ENCODE measurements at regions not wholly inside any gene's neighbourhood (a gene's known extent, or its start where the extent isn't known, plus 50 kb on each side); places are given as distances from the start of the nearest gene placed in this dataset.

DNA sequence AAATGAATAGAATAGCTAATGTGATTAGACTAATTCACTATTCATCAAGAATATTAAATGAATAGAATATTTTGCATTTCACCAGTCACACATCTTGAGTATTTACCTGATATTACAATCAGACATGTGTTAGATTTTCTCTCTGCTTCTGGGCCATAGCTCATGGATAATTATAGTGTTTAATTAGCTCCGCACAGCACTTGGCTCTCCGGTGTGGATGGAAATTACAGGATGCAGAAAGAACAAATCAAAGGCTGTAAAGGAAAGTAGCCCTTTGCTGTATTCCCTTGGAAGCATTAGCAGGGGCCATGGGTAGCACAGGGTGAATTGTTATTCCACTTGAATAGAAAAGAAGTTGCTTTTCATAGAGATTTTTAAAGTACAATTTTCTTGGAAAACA, 320.3 kb upstream of the SORL1-AS1 start:
- intact Hi-C loops (cut with DNase I): no loop called here
- DNase-seq: no peak

- intact Hi-C loops (cut with DNase I): no loop called here
- DNase-seq: no peak
Observed at GRCh38 chr11:121770939-121771595, 318.3 kb upstream of the SORL1-AS1 start.

DNA sequence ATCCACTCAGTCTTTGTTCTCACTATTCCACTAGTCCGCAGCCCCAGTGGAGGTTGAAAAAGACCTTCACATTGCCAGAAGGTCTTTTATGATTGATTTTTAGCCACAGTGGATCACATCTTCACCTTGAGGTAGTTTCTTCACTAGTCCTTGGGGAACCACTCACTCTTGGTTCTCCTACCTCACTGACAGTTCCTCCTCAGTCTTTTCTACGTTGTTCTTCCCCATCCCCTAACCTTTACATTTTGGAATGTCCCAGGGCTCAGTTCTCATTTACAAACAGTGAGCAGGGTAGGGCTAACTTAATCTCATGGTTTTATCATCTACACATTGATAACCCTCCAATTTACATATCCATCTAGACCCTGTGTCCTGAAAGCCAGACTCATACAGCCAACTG, 316.4 kb upstream of the SORL1-AS1 start:
- intact Hi-C loops (cut with DNase I): no loop called here

DNA sequence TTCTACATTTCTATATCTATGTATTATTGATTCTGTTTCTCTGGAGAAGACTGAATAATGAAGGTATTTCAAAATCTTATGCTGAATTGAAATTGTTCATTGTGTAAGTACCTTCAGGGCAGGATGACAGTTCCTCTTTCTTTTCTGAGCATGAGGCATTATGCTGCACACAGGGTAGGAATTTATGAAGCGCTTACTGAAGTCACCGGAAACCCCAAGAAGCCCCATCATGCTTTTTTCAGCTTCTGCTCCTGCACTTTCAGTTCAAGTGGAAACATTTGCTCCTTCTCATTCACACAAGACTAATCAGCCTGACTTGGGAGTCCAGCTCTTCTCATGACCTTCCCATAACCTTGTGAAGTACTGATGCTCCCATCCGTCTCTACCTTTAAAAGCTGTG, 314.7 kb upstream of the SORL1-AS1 start:
- intact Hi-C loops (cut with DNase I): no loop called here

More for the DNA sequence above, 316.4 kb upstream of the SORL1-AS1 start:
- DNase-seq: no peak

DNA sequence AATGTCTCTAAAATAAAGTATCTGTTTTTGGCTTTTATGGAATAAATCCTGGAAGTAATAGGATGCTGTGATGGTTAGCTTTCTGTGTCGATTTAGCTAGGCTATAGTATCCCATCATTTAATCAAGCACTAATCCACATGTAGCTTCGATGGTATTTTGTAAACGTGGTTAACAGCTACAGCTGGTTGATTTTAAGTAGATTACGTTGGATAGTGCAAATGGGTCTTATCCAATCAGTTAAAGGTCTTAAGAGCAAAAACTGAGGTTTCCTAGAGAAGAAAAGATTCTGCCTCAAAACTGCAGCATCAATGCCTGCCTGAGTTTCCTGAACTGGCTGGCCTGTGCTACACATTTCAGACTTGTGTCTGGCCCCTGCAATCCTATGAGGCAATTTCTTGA, 314.2 kb upstream of the SORL1-AS1 start:
- intact Hi-C loops (cut with DNase I): no loop called here
- DNase-seq: no peak

More for the DNA sequence above, 314.7 kb upstream of the SORL1-AS1 start:
- peak in 6 of 42 donors; percentile 4 to 47 (median 26) for DNase-seq

- intact Hi-C loops (cut with DNase I): no loop called here
- DNase-seq: peak in 1 of 42 donors; percentile 4
Observed at GRCh38 chr11:121766166-121766565, 313.4 kb upstream of the SORL1-AS1 start.

DNA sequence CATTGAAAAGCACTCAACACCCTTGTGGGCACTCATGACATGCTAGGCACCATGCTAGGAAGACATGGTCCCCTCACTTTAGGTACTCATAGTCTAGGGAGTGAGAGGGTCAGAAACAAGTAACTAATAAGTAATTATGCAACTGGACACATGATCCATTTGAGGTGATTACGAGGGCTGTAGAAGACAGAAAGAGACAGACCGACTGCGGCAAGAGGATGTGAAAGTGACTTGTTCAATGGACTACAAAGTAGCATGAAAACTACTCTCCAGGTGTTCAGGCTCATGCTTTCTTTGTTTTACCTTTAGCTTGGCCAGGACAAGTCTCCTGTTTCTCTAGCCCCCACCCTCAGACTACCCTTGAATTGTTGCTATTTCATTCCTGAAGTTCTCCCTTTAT, 310.8 kb upstream of the SORL1-AS1 start:
- no peak for DNase-seq
- intact Hi-C loops (cut with DNase I): no loop called here

DNA sequence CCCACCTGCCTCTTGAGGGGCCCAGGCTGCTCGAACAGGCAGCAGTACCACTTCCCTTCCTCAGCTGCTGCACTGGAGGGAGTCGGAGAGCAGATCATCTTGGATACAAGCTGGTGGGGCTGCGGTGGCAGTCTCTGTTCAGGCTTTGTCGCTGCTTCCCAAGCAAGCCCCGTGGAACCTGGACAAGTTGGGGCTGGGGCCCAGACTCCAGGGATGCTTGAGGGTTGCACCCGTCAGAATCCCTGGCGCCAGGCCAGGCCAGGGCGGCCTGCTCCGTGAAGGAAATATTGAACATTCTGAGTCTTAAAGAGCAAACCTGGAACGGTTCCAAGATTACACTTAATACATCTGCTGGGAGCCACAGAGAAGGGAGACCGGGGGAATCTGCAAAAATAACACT, 310.1 kb upstream of the SORL1-AS1 start:
- DNase-seq: peak in 38 of 42 donors; percentile 6 to 57 (median 24)

DNA sequence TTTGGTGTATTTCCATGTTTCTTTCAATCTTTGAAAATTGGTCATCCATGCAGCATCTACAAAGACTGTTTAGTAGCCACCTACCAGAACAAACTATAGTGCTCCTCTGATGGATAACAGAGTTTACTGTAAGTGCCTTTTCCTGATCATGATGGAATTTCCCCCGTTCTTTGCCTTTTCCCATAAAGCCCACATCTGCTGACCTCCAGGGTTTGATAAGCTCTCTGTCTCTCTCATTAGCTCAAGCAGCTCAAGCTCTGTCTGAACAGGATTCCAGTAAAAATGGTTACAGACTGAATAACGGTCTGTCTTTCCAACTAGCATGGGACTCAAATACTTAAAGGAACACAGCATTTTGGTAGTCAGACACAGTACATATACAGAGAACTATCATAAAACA, 308.4 kb upstream of the SORL1-AS1 start:
- intact Hi-C loops (cut with DNase I): no loop called here
- no peak for DNase-seq

More for the DNA sequence above, 310.1 kb upstream of the SORL1-AS1 start:
- intact Hi-C loops (cut with DNase I): no loop called here

GRCh38 chr11:121757480-121758125, 304.8 kb upstream of the SORL1-AS1 start:
- intact Hi-C loops (cut with DNase I): no loop called here
- peak in 1 of 42 donors; percentile 15 for DNase-seq

DNA sequence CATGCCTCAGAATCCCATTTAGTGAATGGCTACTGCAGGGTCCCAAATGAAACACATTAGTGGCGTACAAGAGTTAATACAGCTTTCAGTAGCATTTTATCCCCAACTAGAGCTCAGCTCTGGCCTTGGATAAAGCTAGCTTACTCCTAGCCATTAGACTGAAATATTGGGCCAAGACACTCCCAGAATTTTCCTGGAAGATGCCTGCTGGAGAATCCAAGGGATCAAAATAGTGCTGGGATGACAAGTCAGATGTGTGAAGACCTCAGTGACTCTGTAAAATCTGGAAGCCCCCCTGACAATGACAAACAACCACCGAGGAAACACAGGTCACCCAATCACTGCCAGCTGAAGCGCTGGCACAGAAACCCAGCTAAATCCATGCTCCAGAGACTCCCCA, 303.1 kb upstream of the SORL1-AS1 start:
- intact Hi-C loops (cut with DNase I): no loop called here
- no peak for DNase-seq

DNA sequence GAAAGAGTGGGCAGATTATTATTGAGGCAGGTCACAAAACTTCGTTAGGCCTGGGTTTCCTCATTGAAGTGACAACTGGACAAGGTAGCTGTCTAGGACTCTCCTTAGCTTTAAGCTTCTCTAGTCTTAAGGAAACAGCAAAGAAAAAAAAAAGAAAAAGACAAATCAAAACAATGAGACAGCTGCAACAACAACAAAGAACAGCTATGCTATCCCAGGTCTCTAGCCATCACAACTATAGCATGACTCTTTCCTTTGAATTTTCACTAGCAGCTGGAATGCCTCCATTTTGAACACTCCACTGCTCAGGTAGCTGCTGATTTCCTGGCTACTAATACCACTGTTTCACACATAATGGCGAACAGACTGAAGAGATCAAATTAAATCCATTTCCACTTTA, 302.4 kb upstream of the SORL1-AS1 start:
- intact Hi-C loops (cut with DNase I): no loop called here
- no peak for DNase-seq

DNA sequence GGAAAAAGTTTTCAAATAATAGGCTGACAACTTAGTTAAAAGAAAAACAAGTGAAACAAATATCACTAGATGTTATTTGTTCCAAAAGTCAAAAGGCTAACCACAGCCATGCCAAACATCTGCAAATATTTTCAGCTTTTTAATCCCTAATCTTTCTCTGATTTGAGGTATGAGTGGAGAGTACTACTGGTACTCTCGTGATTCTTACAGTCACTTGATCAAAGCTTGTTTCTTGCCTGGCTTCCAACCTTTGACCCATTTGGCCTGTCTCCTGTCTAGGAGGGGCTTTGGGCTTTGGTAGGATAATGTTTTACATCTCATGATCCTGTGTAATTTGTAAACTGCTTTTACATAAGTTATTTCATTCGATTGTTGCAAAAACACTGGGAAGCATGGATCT, 301.8 kb upstream of the SORL1-AS1 start:
- no peak for DNase-seq
- intact Hi-C loops (cut with DNase I): no loop called here

GRCh38 chr11:121749691-121750090, 296.9 kb upstream of the SORL1-AS1 start:
- intact Hi-C loops (cut with DNase I): no loop called here
- DNase-seq: no peak

GRCh38 chr11:121748068-121748467, 295.3 kb upstream of the SORL1-AS1 start:
- DNase-seq: no peak
- intact Hi-C loops (cut with DNase I): no loop called here

DNA sequence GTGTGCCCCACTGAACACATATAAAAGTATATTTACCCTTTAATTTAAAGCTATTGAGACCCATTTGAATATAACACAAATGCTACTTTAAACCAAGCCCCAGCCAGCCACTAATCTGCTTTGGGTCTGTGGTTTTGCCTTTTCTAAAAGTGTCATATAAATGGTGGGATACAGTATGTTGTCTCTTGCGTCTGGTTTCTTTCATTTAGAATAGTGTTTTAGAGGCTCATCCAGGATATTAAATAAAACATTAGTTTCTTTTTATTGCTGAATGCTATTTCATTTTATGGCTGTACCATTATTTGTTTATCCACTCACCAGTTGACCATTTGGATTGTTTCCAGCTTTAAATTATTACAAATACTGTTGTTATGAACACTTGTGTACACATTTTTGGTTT, 290.5 kb upstream of the SORL1-AS1 start:
- intact Hi-C loops (cut with DNase I): no loop called here
- DNase-seq: no peak

DNA sequence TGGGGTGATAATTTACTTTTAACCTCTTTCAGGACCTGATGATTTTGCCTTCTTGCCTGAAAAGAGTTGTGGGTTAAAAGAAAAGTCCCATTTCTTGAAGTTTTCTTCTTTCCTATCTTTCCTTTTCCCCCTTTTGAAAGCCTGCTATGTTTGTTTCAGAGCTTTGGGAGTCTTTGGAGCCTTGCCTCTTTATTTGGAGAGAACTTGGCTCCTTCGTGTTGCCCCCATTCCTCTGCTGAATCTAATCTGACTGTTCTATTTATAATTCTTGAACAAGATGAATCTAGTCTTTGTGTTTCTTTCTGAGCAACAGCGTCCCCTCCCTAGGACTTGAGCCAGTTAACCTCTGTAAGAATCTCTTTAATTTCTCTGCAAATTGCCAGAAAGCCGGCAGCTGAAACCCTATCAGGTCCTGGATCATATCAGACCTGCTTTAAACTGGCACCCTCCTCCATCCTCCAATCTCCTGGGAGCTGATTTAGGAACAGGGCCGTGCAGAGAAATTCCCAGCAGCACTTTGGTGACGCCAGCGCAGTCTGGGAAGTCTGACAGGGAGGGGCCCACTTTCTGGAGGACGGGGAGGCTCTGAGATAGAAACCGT, 289.1 kb upstream of the SORL1-AS1 start:
- DNase-seq: peak; percentile 30 to 90 (median 69)
- intact Hi-C loops (cut with DNase I): no loop called here

- peak in 1 of 42 donors; percentile 46 for DNase-seq
- intact Hi-C loops (cut with DNase I): no loop called here
Observed at GRCh38 chr11:121741351-121741760, 288.6 kb upstream of the SORL1-AS1 start.

DNA sequence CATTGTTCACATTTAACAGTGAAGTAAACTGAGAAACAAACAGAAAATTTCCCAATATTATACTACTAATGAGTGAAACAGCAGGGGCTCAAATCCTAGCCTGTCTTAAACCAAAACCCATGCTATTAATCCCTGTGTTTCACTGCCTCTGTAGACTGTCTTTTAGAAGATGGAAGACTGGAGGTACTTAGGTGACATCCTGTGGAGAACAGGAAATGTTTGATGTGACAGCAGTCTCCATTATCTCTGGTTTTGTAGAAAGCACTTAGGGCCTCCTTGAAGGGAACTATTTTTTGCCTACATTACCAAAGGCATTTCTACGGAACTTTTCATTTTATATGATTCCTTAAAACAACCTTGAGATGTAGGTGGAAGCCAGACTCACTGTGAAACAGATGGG, 288.1 kb upstream of the SORL1-AS1 start:
- DNase-seq: no peak
- intact Hi-C loops (cut with DNase I): no loop called here

- intact Hi-C loops (cut with DNase I): no loop called here
- no peak for DNase-seq
Observed at GRCh38 chr11:121733858-121734257, 281.1 kb upstream of the SORL1-AS1 start.

- intact Hi-C loops (cut with DNase I): loop anchor here (10.0 kb wide), 1 partner anchor 487 kb away; no protein-coding TSS in a partner anchor
Observed at GRCh38 chr11:121727942-121728341, 275.2 kb upstream of the SORL1-AS1 start.

More at GRCh38 chr11:121727942-121728341, 275.2 kb upstream of the SORL1-AS1 start:
- DNase-seq: no peak
